ENCODE measurements at regions not wholly inside any gene's neighbourhood (a gene's known extent, or its start where the extent isn't known, plus 50 kb on each side); places are given as distances from the start of the nearest gene placed in this dataset.
"Not testable (repeated sequence)": the region's sequence is repeated elsewhere in the genome, so short reads cannot be mapped to it uniquely, and the experiment has no call there.

- H3K9me3 ChIP-seq (ENCODE audit: insufficient read depth, low read depth, low read length) = peaks cover 13% of the 10 kb centered on the region
- H3K4me3 ChIP-seq (ENCODE audit: low read length) = no peak overlapping the region
- H3K27ac ChIP-seq (ENCODE audit: low read length) = no peak overlapping the region
- H3K36me3 ChIP-seq (ENCODE audit: insufficient read depth, low read depth, low read length) = no peaks in the 10 kb centered on the region
- no peaks in the 10 kb centered on the region for H3K4me1 ChIP-seq (ENCODE audit: insufficient read depth, low read length)
- H3K9ac ChIP-seq (ENCODE audit: low read depth, low read length) = no peak overlapping the region
- no peaks in the 10 kb centered on the region for H3K27me3 ChIP-seq (ENCODE audit: insufficient read depth, low read length)
Observed at GRCh38 chr13:65309906-65310305, 1920.2 kb downstream of the PCDH9 start.

GRCh38 chr13:65308729-65309128 lies 1921.4 kb downstream of the PCDH9 start:
- not testable (repeated sequence) for H3K36me3 ChIP-seq (ENCODE audit: insufficient read depth, low read depth, low read length); H3K9ac ChIP-seq (ENCODE audit: low read depth, low read length); H3K27ac ChIP-seq (ENCODE audit: low read length); H3K27me3 ChIP-seq (ENCODE audit: insufficient read depth, low read length); H3K4me3 ChIP-seq (ENCODE audit: low read length); H3K4me1 ChIP-seq (ENCODE audit: insufficient read depth, low read length)
- peaks cover 13% of the 10 kb centered on the region for H3K9me3 ChIP-seq (ENCODE audit: insufficient read depth, low read depth, low read length)

GRCh38 chr13:65307056-65307455 lies 1923.1 kb downstream of the PCDH9 start:
- no peaks in the 10 kb centered on the region for H3K27me3 ChIP-seq (ENCODE audit: insufficient read depth, low read length)
- no peak overlapping the region for H3K27ac ChIP-seq (ENCODE audit: low read length)
- no peaks in the 10 kb centered on the region for H3K4me1 ChIP-seq (ENCODE audit: insufficient read depth, low read length)
- H3K36me3 ChIP-seq (ENCODE audit: insufficient read depth, low read depth, low read length) = no peaks in the 10 kb centered on the region
- H3K9ac ChIP-seq (ENCODE audit: low read depth, low read length) = no peak overlapping the region
- H3K4me3 ChIP-seq (ENCODE audit: low read length) = no peak overlapping the region
- peaks cover 13% of the 10 kb centered on the region for H3K9me3 ChIP-seq (ENCODE audit: insufficient read depth, low read depth, low read length)

GRCh38 chr13:65302691-65303090 lies 1927.4 kb downstream of the PCDH9 start:
- H3K9me3 ChIP-seq (ENCODE audit: insufficient read depth, low read depth, low read length) = no peaks in the 10 kb centered on the region
- no peaks in the 10 kb centered on the region for H3K27me3 ChIP-seq (ENCODE audit: insufficient read depth, low read length)
- H3K4me3 ChIP-seq (ENCODE audit: low read length) = no peak overlapping the region
- no peak overlapping the region for H3K27ac ChIP-seq (ENCODE audit: low read length)
- H3K36me3 ChIP-seq (ENCODE audit: insufficient read depth, low read depth, low read length) = no peaks in the 10 kb centered on the region
- H3K9ac ChIP-seq (ENCODE audit: low read depth, low read length) = no peak overlapping the region
- H3K4me1 ChIP-seq (ENCODE audit: insufficient read depth, low read length) = no peaks in the 10 kb centered on the region

- H3K27me3 ChIP-seq (ENCODE audit: insufficient read depth, low read length) = no peaks in the 10 kb centered on the region
- H3K4me3 ChIP-seq (ENCODE audit: low read length) = no peak overlapping the region
- no peaks in the 10 kb centered on the region for H3K36me3 ChIP-seq (ENCODE audit: insufficient read depth, low read depth, low read length)
- H3K27ac ChIP-seq (ENCODE audit: low read length) = no peak overlapping the region
- H3K9ac ChIP-seq (ENCODE audit: low read depth, low read length) = no peak overlapping the region
- H3K9me3 ChIP-seq (ENCODE audit: insufficient read depth, low read depth, low read length) = no peaks in the 10 kb centered on the region
- no peaks in the 10 kb centered on the region for H3K4me1 ChIP-seq (ENCODE audit: insufficient read depth, low read length)
Observed at GRCh38 chr13:65301506-65301905, 1928.6 kb downstream of the PCDH9 start.

- H3K9me3 ChIP-seq (ENCODE audit: insufficient read depth, low read depth, low read length) = no peaks in the 10 kb centered on the region
Observed at GRCh38 chr13:65300220-65300619, 1929.9 kb downstream of the PCDH9 start.

GRCh38 chr13:65293530-65294198 lies 1936.5 kb downstream of the PCDH9 start:
- Histone ChIP-seq H3K9ac (ENCODE audit: low read depth, low read length) (no peak overlapping the region), H3K27me3 (ENCODE audit: insufficient read depth, low read length) (no peaks in the 10 kb centered on the region), H3K27ac (ENCODE audit: low read length) (no peak overlapping the region), H3K4me3 (ENCODE audit: low read length) (no peak overlapping the region), H3K9me3 (ENCODE audit: insufficient read depth, low read depth, low read length) (no peaks in the 10 kb centered on the region), H3K36me3 (ENCODE audit: insufficient read depth, low read depth, low read length) (no peaks in the 10 kb centered on the region), H3K4me1 (ENCODE audit: insufficient read depth, low read length) (peaks cover 3% of the 10 kb centered on the region; the same call in 1 of the 2 replicates)

More at GRCh38 chr13:65300220-65300619, 1929.9 kb downstream of the PCDH9 start:
- H3K27me3 ChIP-seq (ENCODE audit: insufficient read depth, low read length) = no peaks in the 10 kb centered on the region
- no peaks in the 10 kb centered on the region for H3K4me1 ChIP-seq (ENCODE audit: insufficient read depth, low read length)
- H3K36me3 ChIP-seq (ENCODE audit: insufficient read depth, low read depth, low read length) = no peaks in the 10 kb centered on the region
- H3K9ac ChIP-seq (ENCODE audit: low read depth, low read length) = no peak overlapping the region
- no peak overlapping the region for H3K27ac ChIP-seq (ENCODE audit: low read length)
- no peak overlapping the region for H3K4me3 ChIP-seq (ENCODE audit: low read length)

- no peaks in the 10 kb centered on the region for H3K36me3 ChIP-seq (ENCODE audit: insufficient read depth, low read depth, low read length)
- H3K4me3 ChIP-seq (ENCODE audit: low read length) = no peak overlapping the region
Observed at GRCh38 chr13:65292488-65292901, 1937.6 kb downstream of the PCDH9 start.

GRCh38 chr13:65287405-65287804 lies 1942.7 kb downstream of the PCDH9 start:
- no peak overlapping the region for H3K27ac ChIP-seq (ENCODE audit: low read length)

More at GRCh38 chr13:65292488-65292901, 1937.6 kb downstream of the PCDH9 start:
- Histone ChIP-seq H3K4me1 (ENCODE audit: insufficient read depth, low read length) (peaks cover 3% of the 10 kb centered on the region; the same call in 1 of the 2 replicates), H3K9me3 (ENCODE audit: insufficient read depth, low read depth, low read length) (no peaks in the 10 kb centered on the region), H3K9ac (ENCODE audit: low read depth, low read length) (no peak overlapping the region), H3K27me3 (ENCODE audit: insufficient read depth, low read length) (no peaks in the 10 kb centered on the region), H3K27ac (ENCODE audit: low read length) (no peak overlapping the region)

GRCh38 chr13:65275838-65276630 lies 1954.1 kb downstream of the PCDH9 start:
- H3K4me3 ChIP-seq (ENCODE audit: low read length) = no peak overlapping the region
- no peaks in the 10 kb centered on the region for H3K27me3 ChIP-seq (ENCODE audit: insufficient read depth, low read length)
- no peaks in the 10 kb centered on the region for H3K4me1 ChIP-seq (ENCODE audit: insufficient read depth, low read length)
- H3K9me3 ChIP-seq (ENCODE audit: insufficient read depth, low read depth, low read length) = peaks cover 9% of the 10 kb centered on the region
- H3K9ac ChIP-seq (ENCODE audit: low read depth, low read length) = no peak overlapping the region
- H3K27ac ChIP-seq (ENCODE audit: low read length) = no peak overlapping the region
- H3K36me3 ChIP-seq (ENCODE audit: insufficient read depth, low read depth, low read length) = no peaks in the 10 kb centered on the region

More at GRCh38 chr13:65287405-65287804, 1942.7 kb downstream of the PCDH9 start:
- Histone ChIP-seq H3K4me1 (ENCODE audit: insufficient read depth, low read length) (peaks cover 2% of the 10 kb centered on the region; the same call in 1 of the 2 replicates), H3K9ac (ENCODE audit: low read depth, low read length) (no peak overlapping the region), H3K36me3 (ENCODE audit: insufficient read depth, low read depth, low read length) (no peaks in the 10 kb centered on the region), H3K9me3 (ENCODE audit: insufficient read depth, low read depth, low read length) (no peaks in the 10 kb centered on the region), H3K4me3 (ENCODE audit: low read length) (no peak overlapping the region), H3K27me3 (ENCODE audit: insufficient read depth, low read length) (no peaks in the 10 kb centered on the region)

- H3K9me3 ChIP-seq (ENCODE audit: insufficient read depth, low read depth, low read length) = peaks cover 9% of the 10 kb centered on the region
- no peak overlapping the region for H3K4me3 ChIP-seq (ENCODE audit: low read length)
- no peaks in the 10 kb centered on the region for H3K4me1 ChIP-seq (ENCODE audit: insufficient read depth, low read length)
- no peak overlapping the region for H3K27ac ChIP-seq (ENCODE audit: low read length)
- H3K36me3 ChIP-seq (ENCODE audit: insufficient read depth, low read depth, low read length) = no peaks in the 10 kb centered on the region
- H3K9ac ChIP-seq (ENCODE audit: low read depth, low read length) = no peak overlapping the region
- no peaks in the 10 kb centered on the region for H3K27me3 ChIP-seq (ENCODE audit: insufficient read depth, low read length)
Observed at GRCh38 chr13:65275108-65275507, 1955.0 kb downstream of the PCDH9 start.
